ENCODE measurements at regions not wholly inside any gene's neighbourhood (a gene's known extent, or its start where the extent isn't known, plus 50 kb on each side); places are given as distances from the start of the nearest gene placed in this dataset.

- no peaks in the 10 kb centered on the region for H3K27me3 ChIP-seq
- H3K4me1 ChIP-seq: no peaks in the 10 kb centered on the region
- no peaks in the 10 kb centered on the region for H3K9me3 ChIP-seq
- 76 to 82% methylated on average over 2 of the region's 2 CpGs for WGBS, 2 donors
- TF ChIP-seq POLR2A (IDR thresholded peaks at IDR 0.05): no peak
- TF ChIP-seq POLR2AphosphoS5 (IDR thresholded peaks at IDR 0.05): no peak
- no peak for TF ChIP-seq EP300 (IDR thresholded peaks at IDR 0.05)
- TF ChIP-seq, protein P1, sequence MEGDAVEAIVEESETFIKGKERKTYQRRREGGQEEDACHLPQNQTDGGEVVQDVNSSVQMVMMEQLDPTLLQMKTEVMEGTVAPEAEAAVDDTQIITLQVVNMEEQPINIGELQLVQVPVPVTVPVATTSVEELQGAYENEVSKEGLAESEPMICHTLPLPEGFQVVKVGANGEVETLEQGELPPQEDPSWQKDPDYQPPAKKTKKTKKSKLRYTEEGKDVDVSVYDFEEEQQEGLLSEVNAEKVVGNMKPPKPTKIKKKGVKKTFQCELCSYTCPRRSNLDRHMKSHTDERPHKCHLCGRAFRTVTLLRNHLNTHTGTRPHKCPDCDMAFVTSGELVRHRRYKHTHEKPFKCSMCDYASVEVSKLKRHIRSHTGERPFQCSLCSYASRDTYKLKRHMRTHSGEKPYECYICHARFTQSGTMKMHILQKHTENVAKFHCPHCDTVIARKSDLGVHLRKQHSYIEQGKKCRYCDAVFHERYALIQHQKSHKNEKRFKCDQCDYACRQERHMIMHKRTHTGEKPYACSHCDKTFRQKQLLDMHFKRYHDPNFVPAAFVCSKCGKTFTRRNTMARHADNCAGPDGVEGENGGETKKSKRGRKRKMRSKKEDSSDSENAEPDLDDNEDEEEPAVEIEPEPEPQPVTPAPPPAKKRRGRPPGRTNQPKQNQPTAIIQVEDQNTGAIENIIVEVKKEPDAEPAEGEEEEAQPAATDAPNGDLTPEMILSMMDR (IDR thresholded peaks at IDR 0.05): no peak
- H3K4me3 ChIP-seq: no peak overlapping the region
- DNase-seq (no peak), ATAC-seq (ENCODE audit: low FRiP score in 2 of 2) (no peak)
- H3K36me3 ChIP-seq: no peaks in the 10 kb centered on the region
- no peak overlapping the region for H3K27ac ChIP-seq
Measured at GRCh38 chr1:229153955-229154548, 116.9 kb upstream of the RAB4A start.

GRCh38 chr1:229154811-229155210 lies 116.1 kb upstream of the RAB4A start:
- WGBS, 2 donors: 78 to 90% methylated on average over 3 of the region's 3 CpGs
- H3K9me3 ChIP-seq: no peaks in the 10 kb centered on the region

DNA sequence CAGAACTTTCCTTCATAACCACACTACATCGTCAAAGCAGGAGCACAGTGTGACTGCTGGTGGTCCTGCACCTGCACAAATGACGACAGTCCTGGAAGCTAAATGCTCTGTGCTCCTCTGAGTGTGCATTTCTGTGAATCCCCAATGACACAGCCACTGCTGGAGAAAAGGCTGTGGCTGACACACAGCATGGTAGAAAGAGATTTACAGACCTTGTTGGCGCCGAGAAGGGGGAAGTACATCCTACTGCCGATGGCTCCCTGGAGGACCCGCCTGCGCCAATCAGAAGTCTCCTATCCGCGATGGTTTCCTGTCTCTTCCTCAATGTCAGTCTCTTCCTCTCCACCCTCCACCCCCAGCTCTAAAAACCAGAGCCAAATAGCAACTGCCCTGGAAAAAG lies 115.4 kb upstream of the RAB4A start:
- H3K36me3 ChIP-seq: no peaks in the 10 kb centered on the region
- no peak overlapping the region for H3K27ac ChIP-seq
- no peaks in the 10 kb centered on the region for H3K9me3 ChIP-seq
- TF ChIP-seq, protein P1 (IDR thresholded peaks at IDR 0.05): no peak
- TF ChIP-seq POLR2A (IDR thresholded peaks at IDR 0.05): no peak
- no peak for TF ChIP-seq POLR2AphosphoS5 (IDR thresholded peaks at IDR 0.05)
- no peak for TF ChIP-seq EP300 (IDR thresholded peaks at IDR 0.05)
- H3K4me1 ChIP-seq: no peaks in the 10 kb centered on the region
- H3K4me3 ChIP-seq: no peak overlapping the region
- WGBS, 2 donors: 45 to 54% methylated on average over 9 of the region's 9 CpGs
- DNase-seq (peak in 1 of 2 donors; percentile 57), ATAC-seq (ENCODE audit: low FRiP score in 2 of 2) (peak in 1 of 2 donors; percentile 66)
- no peaks in the 10 kb centered on the region for H3K27me3 ChIP-seq

More at GRCh38 chr1:229154811-229155210, 116.1 kb upstream of the RAB4A start:
- Histone ChIP-seq H3K27me3 (no peaks in the 10 kb centered on the region), H3K4me3 (no peak overlapping the region), H3K4me1 (no peaks in the 10 kb centered on the region), H3K36me3 (no peaks in the 10 kb centered on the region), H3K27ac (no peak overlapping the region)
- DNase-seq (no peak), ATAC-seq (ENCODE audit: low FRiP score in 2 of 2) (no peak)
- TF ChIP-seq, protein P1 (IDR thresholded peaks at IDR 0.05): no peak
- TF ChIP-seq POLR2AphosphoS5 (IDR thresholded peaks at IDR 0.05) (no peak), POLR2A (IDR thresholded peaks at IDR 0.05) (no peak), EP300 (IDR thresholded peaks at IDR 0.05) (no peak)

GRCh38 chr1:229156872-229157271 lies 114.0 kb upstream of the RAB4A start:
- WGBS, 2 donors: 56 to 59% methylated on average over 3 of the region's 3 CpGs
- no peak for DNase-seq
- TF ChIP-seq, protein P1 (IDR thresholded peaks at IDR 0.05): peak in 5 of 6 experiments; percentile 37 to 65 (median 56)
- no peak for TF ChIP-seq POLR2AphosphoS5 (IDR thresholded peaks at IDR 0.05)
- H3K27me3 ChIP-seq: no peaks in the 10 kb centered on the region
- H3K4me3 ChIP-seq: no peak overlapping the region
- no peaks in the 10 kb centered on the region for H3K36me3 ChIP-seq
- no peak overlapping the region for H3K27ac ChIP-seq
- no peaks in the 10 kb centered on the region for H3K9me3 ChIP-seq
- no peak for ATAC-seq (ENCODE audit: low FRiP score in 2 of 2)
- no peaks in the 10 kb centered on the region for H3K4me1 ChIP-seq

GRCh38 chr1:229157480-229157879 lies 113.4 kb upstream of the RAB4A start:
- ATAC-seq (ENCODE audit: low FRiP score in 2 of 2): no peak
- H3K9me3 ChIP-seq: no peaks in the 10 kb centered on the region
- H3K36me3 ChIP-seq: no peaks in the 10 kb centered on the region
- no peaks in the 10 kb centered on the region for H3K4me1 ChIP-seq
- H3K27ac ChIP-seq: peak overlapping the region in 2 of 4 donors; percentile 16 to 42
- no peak overlapping the region for H3K4me3 ChIP-seq
- no peak for DNase-seq
- WGBS, 2 donors: 84 to 90% methylated on average over 4 of the region's 4 CpGs
- TF ChIP-seq POLR2A (IDR thresholded peaks at IDR 0.05) (no peak), POLR2AphosphoS5 (IDR thresholded peaks at IDR 0.05) (no peak), EP300 (IDR thresholded peaks at IDR 0.05) (no peak)
- TF ChIP-seq, protein P1 (IDR thresholded peaks at IDR 0.05): no peak
- no peaks in the 10 kb centered on the region for H3K27me3 ChIP-seq

Measured in upper lobe of left lung (tissue), 6 donors.